Left forelimb (tissue), 1 donor: ENCODE measurements at regions not wholly inside any gene's neighbourhood (a gene's known extent, or its start where the extent isn't known, plus 50 kb on each side); places are given as distances from the start of the nearest gene placed in this dataset.
"Not testable (repeated sequence)": the region's sequence is repeated elsewhere in the genome, so short reads cannot be mapped to it uniquely, and the experiment has no call there.

Experiments
- DNase-seq: peaks from one replicate; pipeline ENCODE4 v3.0.0-alpha.2; 2018; ENCODE audit warnings: low spot score

DNA sequence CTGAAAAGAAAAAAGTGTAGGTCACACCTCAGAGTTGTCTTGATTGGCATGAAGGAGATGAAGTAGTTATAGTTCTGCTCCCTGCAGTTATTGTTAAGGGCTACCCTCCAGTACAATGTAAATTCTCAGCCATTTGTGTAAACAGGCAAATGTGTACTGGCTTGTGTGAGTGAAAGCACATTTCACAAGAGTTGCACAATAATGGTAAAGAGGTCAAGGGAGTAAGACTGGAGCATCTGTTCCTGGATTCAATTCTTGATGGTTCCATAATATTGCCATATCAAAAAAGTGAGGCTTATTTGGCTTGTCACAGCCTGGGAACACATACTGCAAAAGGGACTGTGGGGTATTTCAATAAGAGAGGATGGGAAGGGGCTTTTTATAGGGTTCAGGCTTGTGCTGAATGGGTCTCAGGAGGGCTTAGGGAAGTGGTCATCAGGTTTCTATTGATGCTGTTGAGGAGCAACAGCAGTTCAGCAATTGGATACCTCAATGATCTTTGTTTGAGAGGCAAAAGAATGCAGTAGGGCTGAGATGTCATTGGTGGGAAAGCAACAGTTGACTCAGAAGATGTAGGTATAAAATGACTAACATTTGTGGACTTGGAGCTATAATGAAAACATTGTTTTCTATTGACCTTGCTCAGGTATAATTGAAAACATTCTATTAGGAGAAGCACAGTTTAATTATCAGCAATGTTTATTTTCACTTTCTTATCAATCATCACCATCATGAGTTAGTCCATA lies 402.6 kb downstream of the BCKDHB start:
- DNase-seq, result no peak

DNA sequence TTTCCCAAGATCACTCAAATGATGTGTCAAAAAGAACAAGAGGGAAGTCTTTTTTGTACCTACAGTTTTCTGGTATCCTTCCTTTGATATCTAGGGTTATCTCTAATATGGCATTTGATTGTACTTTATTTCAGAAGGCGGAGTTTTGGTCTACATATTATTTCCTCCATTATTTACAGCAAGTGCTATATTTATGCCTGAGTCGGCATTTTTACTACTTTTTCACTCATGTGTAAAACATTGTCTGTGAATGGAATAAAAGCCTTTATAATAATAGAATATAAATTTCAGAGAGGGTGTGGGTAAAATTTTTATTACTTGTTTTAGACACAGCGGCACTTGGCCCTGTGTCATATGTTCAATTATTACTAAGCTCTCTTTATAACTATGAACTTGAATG lies 398.4 kb downstream of the BCKDHB start:
- DNase-seq, result no peak

DNA sequence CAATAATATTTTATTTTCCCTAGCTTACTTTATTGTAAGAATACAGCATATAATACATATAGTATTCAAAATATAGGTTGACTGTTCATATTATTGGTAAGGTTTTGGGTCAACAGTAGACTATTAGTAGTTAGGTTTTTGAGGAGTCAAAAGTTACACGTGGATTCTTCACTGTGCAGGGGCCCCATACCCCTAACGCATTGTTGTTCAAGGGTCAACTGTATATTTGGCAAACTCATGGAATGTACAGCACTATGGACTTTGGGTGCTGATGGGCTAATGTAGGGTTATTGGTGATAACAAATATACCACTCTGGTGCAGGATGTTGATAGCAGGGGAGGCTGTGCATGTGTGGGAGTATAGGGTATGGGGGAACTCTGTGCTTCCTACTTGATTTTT lies 397.2 kb downstream of the BCKDHB start:
- DNase-seq, result no peak

DNA sequence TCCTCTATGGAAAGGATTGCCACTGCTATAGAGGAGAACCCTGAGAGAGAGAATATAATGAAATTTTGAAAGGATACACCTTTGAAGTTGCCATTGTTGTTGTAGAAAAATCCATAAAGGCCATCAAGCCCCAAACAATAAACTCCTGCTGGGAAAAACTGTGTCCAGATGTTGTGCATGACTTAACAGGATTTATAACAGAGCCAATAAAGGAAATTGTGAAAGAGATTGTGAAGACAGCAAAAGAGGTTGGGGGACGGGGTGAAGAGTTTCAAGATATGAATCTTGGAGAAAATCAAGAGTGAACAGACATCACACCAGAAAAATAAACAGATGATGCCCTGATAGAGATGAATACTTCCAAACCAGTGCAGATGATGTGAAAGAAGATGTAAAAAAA lies 396.4 kb downstream of the BCKDHB start:
- no peak for DNase-seq

DNA sequence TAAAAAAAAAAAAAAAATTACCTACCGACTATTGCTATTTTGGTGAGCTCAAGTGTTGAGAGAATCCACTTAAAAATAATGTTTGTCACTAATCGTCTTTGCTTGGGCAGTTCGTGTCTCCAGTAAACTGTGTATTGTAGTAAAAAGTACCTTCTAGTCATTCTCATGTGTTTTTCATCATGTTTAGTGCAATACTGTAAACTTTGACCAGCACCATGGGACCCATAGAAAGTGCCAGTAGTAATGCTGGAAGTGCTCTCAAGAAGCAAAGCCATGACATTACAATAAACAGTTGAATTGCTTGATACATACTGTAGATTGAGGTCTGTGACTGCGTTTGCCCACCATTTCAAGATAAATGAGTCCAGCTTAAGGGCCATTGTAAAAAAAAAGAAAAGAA lies 395.2 kb downstream of the BCKDHB start:
- DNase-seq, result no peak

DNA sequence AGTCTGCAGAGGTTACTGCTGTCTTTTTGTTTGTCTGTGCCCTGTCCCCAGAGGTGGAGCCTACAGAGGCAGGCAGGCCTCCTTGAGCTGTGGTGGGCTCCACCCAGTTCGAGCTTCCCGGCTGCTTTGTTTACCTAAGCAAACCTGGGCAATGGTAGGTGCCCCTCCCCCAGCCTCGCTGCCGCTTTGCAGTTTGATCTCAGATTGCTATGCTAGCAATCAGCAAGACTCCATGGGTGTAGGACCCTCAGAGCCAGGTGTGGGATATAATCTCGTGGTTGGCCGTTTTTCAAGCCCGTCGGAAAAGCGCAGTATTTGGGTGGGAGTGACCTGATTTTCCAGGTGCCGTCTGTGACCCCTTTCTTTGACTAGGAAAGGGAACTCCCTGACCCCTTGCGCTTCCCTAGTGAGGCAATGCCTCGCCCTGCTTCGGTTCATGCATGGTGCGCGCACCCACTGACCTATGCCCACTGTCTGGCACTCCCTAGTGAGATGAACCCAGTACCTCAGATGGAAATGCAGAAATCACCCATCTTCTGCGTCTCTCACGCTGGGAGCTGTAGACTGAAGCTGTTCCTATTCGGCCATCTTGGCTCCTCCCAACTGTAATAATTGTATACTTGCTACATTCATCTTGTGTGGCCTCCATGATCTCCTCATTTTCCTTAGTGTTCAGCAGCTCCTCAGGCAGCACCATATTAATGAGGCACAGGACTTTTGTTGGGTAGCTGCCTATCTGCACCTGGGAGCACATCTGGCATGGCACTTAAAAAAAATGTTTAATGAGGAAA lies 391.4 kb downstream of the BCKDHB start:
- DNase-seq, result not testable (repeated sequence)

DNA sequence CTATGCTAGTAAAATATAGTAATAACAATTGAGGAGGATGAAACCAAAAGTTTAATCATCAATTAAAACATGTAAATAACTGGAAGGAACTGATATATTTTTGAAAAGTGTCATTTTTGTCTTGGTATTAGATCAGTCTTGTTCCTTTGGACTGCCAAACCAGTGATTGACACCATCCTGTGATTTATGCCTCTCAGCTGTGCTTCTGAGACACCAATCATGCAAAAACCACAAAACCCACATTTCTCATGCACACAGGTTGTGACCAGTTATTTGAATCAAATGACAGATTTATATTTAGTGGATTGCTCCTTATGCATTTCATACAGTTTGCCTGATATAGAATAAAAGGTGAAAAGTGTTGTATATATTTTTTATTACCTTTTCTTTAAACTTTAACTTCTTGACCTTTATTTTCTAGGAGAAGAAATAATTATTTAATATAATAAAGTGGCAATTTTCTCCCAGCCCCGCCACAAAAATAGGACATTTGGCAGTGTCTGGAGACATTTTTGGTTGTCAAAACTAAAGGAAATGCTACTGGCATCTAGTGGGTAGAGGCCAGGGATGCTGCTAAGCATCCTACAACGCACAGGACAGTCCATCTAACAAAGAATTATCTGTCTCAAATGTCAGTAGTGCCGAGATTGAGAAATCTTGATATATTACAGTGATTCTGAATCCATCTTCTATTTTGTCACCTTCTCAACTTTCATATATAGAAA lies 383.6 kb downstream of the BCKDHB start:
- no peak for DNase-seq

DNA sequence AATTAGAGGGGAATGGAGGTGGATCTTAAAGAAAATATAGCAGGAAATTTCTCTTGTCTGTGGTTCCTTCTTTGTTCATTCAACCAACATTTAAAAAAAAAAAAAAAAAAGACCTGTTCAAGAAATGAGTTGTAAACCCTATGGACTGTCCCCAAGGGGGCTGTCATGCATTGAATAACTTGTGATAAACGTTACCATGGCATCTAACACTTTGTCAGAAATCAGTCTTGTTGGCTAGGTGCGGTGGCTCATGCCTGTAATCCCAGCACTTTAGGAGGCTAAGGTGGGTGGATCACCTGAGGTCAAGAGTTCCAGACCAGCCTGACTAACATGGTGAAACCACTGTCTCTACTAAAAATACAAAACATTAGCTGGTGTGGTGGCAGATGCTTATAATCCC lies 381.7 kb downstream of the BCKDHB start:
- no peak for DNase-seq

DNA sequence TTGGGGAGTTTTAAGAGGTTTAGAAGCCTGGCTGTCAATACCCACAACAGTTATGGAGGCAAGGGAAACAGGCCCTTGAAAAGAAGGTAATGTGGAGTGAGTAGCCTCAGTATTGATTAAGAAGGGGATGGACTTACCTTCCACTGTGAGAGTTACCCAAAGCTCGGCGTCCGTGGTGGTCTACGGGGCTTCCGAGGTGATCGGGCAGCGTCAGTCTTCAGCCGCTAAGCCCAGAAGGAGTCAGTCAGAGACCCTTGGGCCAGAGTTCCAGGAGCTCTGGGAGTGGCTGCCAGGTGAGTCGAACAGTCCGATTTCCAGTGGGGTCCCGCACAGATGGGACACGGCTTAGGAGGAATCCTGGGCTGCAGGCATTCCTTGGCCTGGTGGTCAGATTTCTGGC lies 379.0 kb downstream of the BCKDHB start:
- DNase-seq, result not testable (repeated sequence)

DNA sequence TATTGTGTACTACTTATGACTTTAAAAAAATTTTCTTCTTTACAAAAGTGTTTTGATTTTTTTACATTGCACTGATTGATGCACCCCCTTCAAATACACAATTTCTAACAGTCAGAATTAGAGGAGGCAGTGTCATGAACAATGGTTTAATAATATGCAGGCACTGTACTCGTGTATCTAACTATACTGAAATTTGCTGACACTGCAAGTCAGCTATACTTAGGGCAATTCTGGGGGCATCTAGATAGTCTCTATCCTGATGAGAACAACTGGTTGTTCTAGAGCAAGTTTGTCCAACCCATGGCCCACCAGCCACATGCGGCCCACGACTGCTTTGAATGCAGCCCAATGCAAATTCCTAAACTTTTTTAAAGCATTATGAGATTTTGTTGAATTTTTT lies 375.6 kb downstream of the BCKDHB start:
- no peak for DNase-seq

DNA sequence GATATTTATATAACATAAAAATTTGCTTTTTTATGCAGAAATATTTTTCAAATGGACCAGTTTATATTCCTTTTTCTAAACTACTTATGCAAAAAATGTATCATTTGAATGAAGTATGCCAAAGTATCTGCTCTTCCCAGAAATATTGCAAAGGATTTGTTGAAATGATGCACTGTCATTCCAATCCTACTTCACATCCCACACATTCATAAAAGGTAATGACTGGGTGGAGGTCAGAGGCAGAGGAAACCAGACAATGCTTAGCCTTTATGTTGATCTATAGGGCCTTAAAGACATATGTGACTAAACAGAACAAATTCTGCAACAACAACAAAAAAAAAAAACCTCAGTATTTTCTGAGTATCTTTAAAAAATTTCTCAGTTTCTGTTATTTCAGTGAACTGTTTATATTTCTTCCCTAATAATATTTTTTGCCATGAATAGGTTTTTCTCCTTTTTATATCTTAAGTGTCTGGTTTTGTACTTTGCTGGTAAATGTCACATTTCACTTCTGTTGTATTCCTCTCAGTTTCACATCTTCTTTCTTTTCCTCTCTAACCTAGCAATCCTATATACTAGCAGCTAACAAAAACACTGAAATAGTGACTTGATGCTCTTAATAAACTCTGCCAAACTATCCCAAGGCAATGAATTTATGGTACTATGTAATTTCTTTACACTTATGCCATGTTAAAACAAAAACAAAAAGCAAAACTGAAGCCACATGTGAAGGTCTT lies 374.1 kb downstream of the BCKDHB start:
- DNase-seq, result no peak

DNA sequence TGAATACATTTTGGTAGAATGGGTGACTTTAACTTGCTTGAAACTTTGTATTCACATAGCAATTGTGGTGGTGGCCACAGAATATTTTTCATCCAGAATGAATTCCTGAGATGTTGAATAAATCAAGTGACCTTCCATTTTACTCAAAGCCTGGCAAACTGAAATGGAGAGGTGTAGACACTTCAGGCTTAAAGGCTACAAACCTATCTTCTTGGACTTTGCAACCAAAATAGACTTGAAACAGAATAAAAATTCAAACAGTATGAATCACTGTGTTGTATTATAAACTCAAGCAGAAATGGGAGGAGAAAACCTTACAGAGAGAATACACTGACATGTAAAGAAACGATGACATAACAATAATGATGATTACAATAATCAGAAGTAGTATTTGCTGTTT lies 371.6 kb downstream of the BCKDHB start:
- no peak for DNase-seq

DNA sequence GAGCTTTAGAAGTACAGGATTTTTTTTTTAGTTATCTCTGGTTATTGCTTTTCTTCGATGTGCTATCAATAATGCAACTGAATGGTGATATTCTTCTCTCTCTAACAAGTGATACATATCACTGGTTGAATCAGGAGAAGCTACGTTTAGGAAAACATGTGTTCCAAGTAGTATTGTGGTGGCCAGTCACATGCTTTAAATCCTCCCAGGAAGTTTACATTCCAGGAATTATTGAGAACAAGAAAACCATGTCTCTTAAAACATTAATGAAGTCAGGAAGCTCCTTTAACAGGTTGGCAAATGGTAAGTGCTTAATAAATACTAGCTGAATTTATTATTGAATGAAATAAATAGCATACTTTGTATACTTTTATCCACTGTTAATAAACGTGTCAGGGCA lies 371.1 kb downstream of the BCKDHB start:
- no peak for DNase-seq

DNA sequence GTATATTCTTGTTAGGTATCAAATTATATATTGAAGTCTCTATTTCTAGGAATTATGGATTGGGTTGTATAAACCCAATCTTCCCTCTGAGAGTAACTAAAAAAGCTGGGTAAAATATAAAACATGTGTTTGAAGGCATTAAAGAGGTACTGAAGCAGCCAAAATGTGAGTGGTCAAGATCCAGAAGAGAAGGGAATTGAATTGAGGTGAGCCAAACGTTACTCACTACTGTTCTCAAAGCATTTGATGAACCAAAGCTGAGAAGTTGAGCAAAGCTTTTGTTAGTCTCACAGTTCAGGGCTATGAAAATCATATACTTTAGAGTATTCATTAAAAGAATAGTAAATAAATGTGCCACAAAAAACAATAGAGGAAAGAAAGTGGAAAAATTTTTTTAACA lies 365.8 kb downstream of the BCKDHB start:
- DNase-seq, result no peak

DNA sequence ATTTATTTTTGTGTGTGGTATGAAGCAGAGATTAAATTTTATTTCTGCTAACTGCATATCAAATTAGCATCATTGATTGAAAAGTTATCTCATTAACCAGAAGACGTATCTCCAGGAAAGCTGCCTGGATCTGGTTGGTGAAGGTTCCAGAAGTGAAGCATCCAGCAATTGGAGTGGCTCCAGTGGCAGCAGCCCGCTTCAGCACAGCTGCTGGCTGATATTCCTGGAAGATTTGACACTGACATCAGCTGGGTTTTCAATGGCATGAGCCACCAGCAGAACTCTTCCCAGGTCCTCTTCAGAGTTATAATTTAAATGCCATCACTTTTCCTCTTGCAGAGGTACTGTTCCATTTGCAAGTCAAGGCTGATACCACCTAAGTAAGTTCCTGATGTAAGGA lies 363.5 kb downstream of the BCKDHB start:
- DNase-seq, result no peak

DNA sequence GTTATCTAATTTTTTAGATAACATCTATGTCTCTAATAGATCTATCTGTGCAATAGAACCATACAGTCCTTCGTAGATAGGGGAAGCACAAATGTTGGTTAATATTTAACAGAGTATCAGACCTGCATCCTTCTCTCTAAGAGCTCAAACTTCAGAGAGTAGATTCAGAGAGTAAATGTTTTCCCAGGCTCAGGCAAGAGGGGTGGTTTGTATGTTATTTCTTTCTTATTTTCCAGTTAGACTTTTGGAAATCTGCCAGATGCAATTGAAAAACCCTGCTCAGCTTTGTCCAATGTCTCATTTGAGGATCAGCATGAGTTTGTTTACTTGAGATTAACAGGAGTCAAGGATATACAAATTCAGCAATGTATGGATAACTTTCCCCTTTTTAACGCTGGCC lies 361.9 kb downstream of the BCKDHB start:
- DNase-seq, result no peak

DNA sequence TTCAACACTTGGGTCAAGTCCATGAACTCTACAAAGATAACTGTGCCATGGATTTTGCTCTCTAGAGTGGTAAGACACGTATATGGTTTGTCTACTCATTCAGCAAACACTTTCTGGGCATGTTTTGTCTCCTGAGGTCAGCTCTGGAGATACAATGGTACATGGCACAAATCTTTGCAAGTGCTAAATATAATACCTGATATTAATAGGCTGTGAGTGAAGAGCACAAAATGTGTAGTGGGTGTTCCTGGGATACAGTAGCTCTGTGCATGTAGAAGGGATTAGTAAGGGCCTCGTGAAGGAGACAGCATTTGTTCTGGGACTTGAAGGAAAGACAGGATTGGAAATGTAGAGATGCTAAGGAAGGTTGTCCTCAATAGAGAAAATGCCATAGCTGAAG lies 360.9 kb downstream of the BCKDHB start:
- DNase-seq, result no peak

DNA sequence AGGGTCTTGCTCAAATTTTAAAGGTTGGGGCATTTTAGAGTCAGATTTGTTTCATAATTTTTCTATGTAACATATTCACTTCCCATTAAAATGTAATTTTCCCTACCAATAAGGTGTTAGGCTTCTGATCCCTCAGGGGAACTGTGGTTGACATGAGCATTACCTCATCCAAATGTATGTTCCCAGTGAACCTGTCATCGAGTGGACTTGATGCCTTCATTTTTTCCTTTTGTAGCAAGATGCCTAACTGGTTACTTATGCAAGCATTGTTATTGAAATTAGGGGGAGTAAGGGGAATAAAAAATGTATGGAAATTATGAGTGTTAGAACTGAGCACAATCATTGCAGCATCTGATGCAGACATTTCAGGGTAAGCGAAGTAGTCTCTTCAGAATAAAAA lies 360.5 kb downstream of the BCKDHB start:
- DNase-seq, result no peak

DNA sequence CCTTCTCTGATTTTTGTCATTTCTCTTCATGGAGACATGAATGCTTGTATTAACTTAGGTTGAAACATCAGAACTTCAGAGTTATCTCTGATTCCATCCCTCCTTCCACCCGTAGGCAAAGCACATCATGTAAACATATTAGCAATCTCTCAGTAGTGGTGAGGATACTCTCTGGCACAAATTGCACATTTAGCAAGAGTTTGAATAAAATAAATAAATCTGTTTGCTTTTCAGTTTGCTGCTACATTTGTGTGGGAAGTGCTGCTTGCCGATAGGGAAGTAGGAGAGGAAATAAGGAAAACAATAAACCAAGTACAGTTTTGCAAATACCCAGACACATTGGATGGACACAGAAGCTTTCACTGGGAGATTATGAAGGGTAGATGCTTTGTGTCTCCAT lies 359.0 kb downstream of the BCKDHB start:
- DNase-seq, result no peak

DNA sequence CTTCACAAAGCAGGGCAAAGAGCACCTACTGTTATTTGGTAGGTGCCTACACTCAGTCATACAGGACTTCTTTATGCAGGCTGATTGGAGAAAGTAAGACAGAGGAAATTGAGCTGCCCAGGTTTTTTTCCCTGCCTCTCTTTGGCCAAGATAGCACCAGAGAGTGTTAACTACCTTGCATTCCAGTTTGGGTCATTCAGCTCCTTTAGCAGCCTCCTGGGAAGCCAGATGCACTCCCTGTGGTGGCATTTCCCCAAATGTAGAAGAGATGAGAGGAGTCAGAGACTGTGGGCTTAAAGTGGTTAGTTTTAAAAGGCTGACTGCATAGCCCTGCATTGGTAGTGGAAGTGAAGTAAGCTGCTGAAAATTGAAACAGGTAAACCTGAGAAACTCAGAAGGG lies 358.4 kb downstream of the BCKDHB start:
- DNase-seq, result no peak

DNA sequence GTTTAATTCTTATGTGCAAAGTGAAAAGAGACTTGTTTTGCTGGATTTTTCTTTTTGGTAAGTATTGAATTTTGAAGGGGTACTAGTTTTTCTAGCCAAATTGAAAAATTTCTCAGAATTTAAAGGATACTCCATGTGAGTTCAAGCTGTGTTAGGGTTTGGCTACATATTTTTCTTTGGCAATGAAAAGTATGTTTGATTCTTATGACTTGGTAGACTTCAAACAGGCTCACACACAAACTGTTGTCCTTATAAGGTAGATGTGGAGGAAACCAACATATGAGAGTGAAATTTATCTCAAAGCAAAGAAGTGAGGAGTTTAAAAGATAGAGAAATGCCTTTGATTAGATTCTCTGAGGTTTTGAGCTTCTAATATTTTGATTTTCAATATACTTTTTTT lies 356.7 kb downstream of the BCKDHB start:
- DNase-seq, result no peak

DNA sequence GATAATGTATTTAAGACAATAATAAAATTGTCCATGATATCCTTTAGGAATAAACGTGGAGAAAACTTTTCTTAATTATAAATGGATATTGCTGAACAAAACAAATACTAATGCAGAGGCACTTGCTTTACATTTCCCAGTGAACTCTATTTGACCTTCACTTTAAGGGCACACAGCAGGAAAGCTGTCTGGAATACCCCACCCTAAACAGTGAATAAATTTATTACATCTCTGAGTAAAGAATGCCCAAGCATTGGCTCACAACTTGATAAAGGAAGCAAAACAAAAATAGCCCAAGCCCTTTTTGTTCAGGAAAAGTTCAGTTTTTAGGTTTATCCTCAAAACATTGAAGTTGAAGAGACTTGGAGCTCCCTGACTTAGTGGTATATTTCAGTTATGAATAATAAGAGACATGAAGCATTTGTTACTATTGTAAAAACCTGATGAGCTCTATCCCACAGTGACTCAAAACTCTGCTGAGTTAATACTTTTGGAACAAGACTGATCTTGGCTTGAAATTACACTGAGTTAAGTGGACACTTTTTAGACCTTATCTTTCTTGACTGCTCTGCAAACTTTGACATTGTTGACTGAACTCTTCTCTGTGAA lies 353.9 kb downstream of the BCKDHB start:
- DNase-seq, result no peak
